K562 (cell line): ENCODE measurements at regions not wholly inside any gene's neighbourhood (a gene's known extent, or its start where the extent isn't known, plus 50 kb on each side); places are given as distances from the start of the nearest gene placed in this dataset.

Experiments used
- ATAC-seq: fragments of 200-7000 bp; cut with Tn5 transposase; 3 replicates; pipeline ENCODE4 v1.9.1; 2020; ENCODE audit warnings: moderate library complexity
- BruUV-seq: library from RNA; stranded (reverse); fragments of 400-500 nt; replicated peaks from 2 replicates; lab custom pipeline; 2021; lab: Mats Ljungman, UMichigan
- CTCF ChIA-PET: fragments of 300-600 bp; formaldehyde crosslinking; extraction: SDS; loops from one replicate; lab custom pipeline; 2021; ENCODE audit warnings: low intra/inter-chr PET ratio; lab: Yijun Ruan, JAX
- POLR2A ChIA-PET: fragments of 300-600, 350-650 bp; sonication (Branson Sonifier 250); formaldehyde crosslinking; extraction: SDS; loops from one replicate; lab custom pipeline; 2021; ENCODE audit warnings: antibody characterized with exemption, inconsistent platforms; lab: Yijun Ruan, JAX
- DNase-seq, 4 experiments: peaks; one replicate each; pipeline versions ENCODE4 v3.0.0 to v3.0.0-alpha.2; 2011 to 2018; ENCODE audit warnings: low spot score in 3 of 4, mixed read lengths in 3 of 4; ENCODE audit errors: extremely low read depth in 1 of 4
- FAIRE-seq: peaks from 2 replicates; lab custom pipeline; 2011; peaks lifted over from hg19 to GRCh38; lab: Jason Lieb, UNC
- H2AFZ ChIP-seq: 2 replicates; pipeline ENCODE4 v1.6.0; 2011; ENCODE audit warnings: low read depth, low read length, control low read depth, inconsistent platforms
- H3K27ac ChIP-seq: fragments of 200-600 bp; 3 replicates; pipeline ENCODE4 v1.8.0; 2011; ENCODE audit warnings: low read depth, mild to moderate bottlenecking, control low read depth, inconsistent platforms, low read length, moderate library complexity, mixed read lengths; ENCODE audit errors: extremely low read depth
- H3K27me3 ChIP-seq, 2 experiments: fragments of 300-600 bp in 1 of 2; 2 replicates in 1 of 2; 3 replicates in 1 of 2; pipeline versions ENCODE4 v1.6.0 to v1.8.0; 2011; ENCODE audit warnings: inconsistent platforms in 2 of 2, low read length in 2 of 2, mild to moderate bottlenecking in 1 of 2, mixed read lengths in 1 of 2, moderate library complexity in 1 of 2; ENCODE audit not compliant: control insufficient read depth in 2 of 2, insufficient read depth in 2 of 2
- H3K36me3 ChIP-seq: fragments of 300-600 bp; 3 replicates; pipeline ENCODE4 v1.8.0; 2011; ENCODE audit warnings: mild to moderate bottlenecking, low read length, inconsistent platforms; ENCODE audit not compliant: control insufficient read depth, insufficient read depth
- H3K4me1 ChIP-seq, 2 experiments: fragments of 200-600 bp in 1 of 2; replicated peaks in 1 of 2; 2 replicates in 1 of 2; 3 replicates in 1 of 2; pipeline versions ENCODE4 v1.5.1 to v1.8.0; 2011; ENCODE audit warnings: inconsistent platforms in 2 of 2, low read length in 2 of 2, mild to moderate bottlenecking in 1 of 2, mixed read lengths in 1 of 2, moderate library complexity in 1 of 2; ENCODE audit not compliant: control insufficient read depth in 2 of 2, insufficient read depth in 2 of 2
- H3K4me2 ChIP-seq: 2 replicates; pipeline ENCODE4 v1.6.1; 2011; ENCODE audit warnings: low read length, control low read depth, inconsistent platforms, mixed read lengths; ENCODE audit not compliant: insufficient read depth
- H3K4me3 ChIP-seq: fragments of 200-600 bp; sonication (generic), shearing (Covaris generic); 2 replicates; pipeline ENCODE4 v1.5.1; 2016; ENCODE audit warnings: control low read depth, inconsistent platforms
- H3K79me2 ChIP-seq: fragments of 200-600 bp; 3 replicates; pipeline ENCODE4 v1.8.0; 2011; ENCODE audit warnings: low read length, inconsistent platforms; ENCODE audit not compliant: control insufficient read depth, insufficient read depth
- H3K9ac ChIP-seq, 2 experiments: 2 replicates each; pipeline versions ENCODE4 v1.6.0 to v1.6.1; 2011; ENCODE audit warnings: low read depth in 2 of 2, low read length in 2 of 2, control low read depth in 1 of 2, inconsistent platforms in 1 of 2, mild to moderate bottlenecking in 1 of 2, mixed read lengths in 1 of 2; ENCODE audit not compliant: insufficient read depth in 1 of 2
- H3K9me1 ChIP-seq: one replicate; pipeline ENCODE4 v1.6.0; 2011; ENCODE audit warnings: inconsistent platforms, mild to moderate bottlenecking, low read length, moderate library complexity; ENCODE audit not compliant: control insufficient read depth, insufficient read depth
- H3K9me3 ChIP-seq: replicated peaks from 2 replicates; pipeline ENCODE4 v1.5.1; 2011; ENCODE audit warnings: low read depth, low read length, inconsistent platforms; ENCODE audit not compliant: control insufficient read depth, insufficient read depth
- H4K20me1 ChIP-seq: replicated peaks from 2 replicates; pipeline ENCODE4 v1.6.1; 2011; ENCODE audit warnings: low read length, inconsistent platforms, mixed read lengths; ENCODE audit not compliant: control insufficient read depth, insufficient read depth
- BACH1 ChIP-seq: fragments of 200-800 bp; sonication (Bioruptor generic); IDR thresholded peaks from 2 replicates; pipeline ENCODE4 v1.6.1; 2016; ENCODE audit warnings: missing genetic modification characterization, missing compliant biosample characterization
- BMI1 ChIP-seq: fragments of 150-350 bp; IDR thresholded peaks from 2 replicates; pipeline ENCODE4 v1.6.1; 2014; ENCODE audit warnings: low read length
- RCOR1 ChIP-seq, 2 experiments: IDR thresholded peaks; 2 replicates each; pipeline ENCODE4 v1.6.1; 2012; ENCODE audit warnings: low read depth in 2 of 2, low read length in 2 of 2, borderline replicate concordance in 1 of 2, improper control_type of control experiment in 1 of 2
- RHOXF2B ChIP-seq: fragments of 250-450 bp; sonication (Bioruptor Pico); conservative IDR thresholded peaks from 2 replicates; pipeline ENCODE4 v1.5.1; 2021
- SMAD1 ChIP-seq: fragments of 150-350 bp; IDR thresholded peaks from 2 replicates; pipeline ENCODE4 v1.6.1; 2014; ENCODE audit warnings: low read length, low read depth; ENCODE audit not compliant: partially characterized antibody
- SOX6 ChIP-seq: fragments of 450-650 bp; IDR thresholded peaks from 2 replicates; pipeline ENCODE4 v1.6.1; 2014; ENCODE audit warnings: mild to moderate bottlenecking
- XRCC4 ChIP-seq: IDR thresholded peaks from one replicate; pipeline ENCODE4 v1.6.1; 2011; ENCODE audit not compliant: insufficient read depth, insufficient read length; ENCODE audit errors: extremely low read depth
- ZKSCAN1 ChIP-seq: fragments of 150-350 bp; IDR thresholded peaks from 2 replicates; pipeline ENCODE4 v1.6.1; 2016; ENCODE audit warnings: low read depth, low read length
- ZKSCAN8 ChIP-seq: fragments of 200-800 bp; sonication (Bioruptor generic); IDR thresholded peaks from 2 replicates; pipeline ENCODE4 v1.6.1; 2016; ENCODE audit warnings: missing genetic modification characterization, missing compliant biosample characterization
- ZNF12 ChIP-seq: sonication (generic); formaldehyde crosslinking; IDR thresholded peaks from 2 replicates; pipeline ENCODE4 v1.4.0; 2020; ENCODE audit warnings: mild to moderate bottlenecking, missing genetic modification reagents
- ZNF766 ChIP-seq: fragments of 200-800 bp; sonication (Bioruptor generic); conservative IDR thresholded peaks from 2 replicates; pipeline ENCODE4 v1.6.1; 2016; ENCODE audit warnings: missing genetic modification characterization, missing compliant biosample characterization
- ZNF778 ChIP-seq: fragments of 450-650 bp; formaldehyde crosslinking; IDR thresholded peaks from 2 replicates; pipeline ENCODE4 v1.4.0; 2020; ENCODE audit warnings: mild to moderate bottlenecking, moderate library complexity
- ZNF79 ChIP-seq: fragments of 250-450 bp; sonication (Bioruptor Pico); IDR thresholded peaks from 2 replicates; pipeline ENCODE4 v1.4.0; 2020; ENCODE audit warnings: low read depth, mild to moderate bottlenecking, moderate library complexity
- WGBS: fragments of 100-300 bp; shearing (Covaris generic); methylation state at CpG from one replicate; pipeline ENCODE4 v1.1.6; 2016; ENCODE audit warnings: low coverage, mixed read lengths; ENCODE audit not compliant: insufficient coverage; ENCODE audit errors: missing lambda C conversion rate; 5-methylcytosine and 5-hydroxymethylcytosine counted together
- in situ Hi-C: fragments of 300-500 bp; cut with MboI; formaldehyde crosslinking; loops from 4 replicates; pipeline ENCODE4 v1.15.0; 2018; ENCODE audit warnings: inconsistent platforms, mixed read lengths
- intact Hi-C: fragments of 100-400 bp; cut with micrococcal nuclease; formaldehyde crosslinking; loops from 2 replicates; pipeline ENCODE4 v1.14.2; 2022
- TF ChIP-seq, protein P1 (sequence below): fragments of 450-650 bp; IDR thresholded peaks from 2 replicates; pipeline ENCODE4 v1.6.1; 2017; ENCODE audit warnings: antibody characterized with exemption, mild to moderate bottlenecking
- TF ChIP-seq, protein P2 (sequence below): fragments of 450-650 bp; formaldehyde crosslinking; IDR thresholded peaks from 2 replicates; pipeline ENCODE4 v1.4.0; 2020; ENCODE audit warnings: mild to moderate bottlenecking

DNA sequence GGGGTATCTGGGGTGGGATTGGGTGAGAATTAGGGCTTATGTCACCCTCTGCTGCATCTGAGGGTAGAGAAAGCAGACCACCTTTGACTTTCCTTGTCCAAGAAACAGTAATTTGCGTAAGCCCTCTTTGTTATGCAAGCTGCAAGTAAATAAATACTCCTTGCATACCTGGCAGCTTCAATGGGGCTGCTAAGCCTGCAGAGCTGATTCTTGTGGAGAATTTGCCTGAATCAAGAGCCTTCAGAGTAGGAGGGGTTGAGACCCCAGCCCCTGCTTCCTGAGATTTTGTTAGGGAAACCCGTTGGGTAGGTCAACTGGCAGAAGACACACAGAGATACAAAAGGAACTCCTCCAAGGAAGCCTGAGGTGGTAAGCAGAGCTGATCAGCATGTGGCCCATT lies 515.1 kb downstream of the DMAC1 start:
- TF ChIP-seq SMAD1 (no peak), SOX6 (no peak), ZNF12 (CRISPR knock-in tag) (no peak), ZNF766 (CRISPR knock-in tag) (no peak), ZKSCAN8 (no peak), RCOR1 (IDR thresholded peaks at IDR 0.05; ENCODE audit: borderline replicate concordance in 1 of 2, low read depth in 2 of 2, low read length in 2 of 2) (no peak), ZKSCAN1 (no peak), XRCC4 (no peak), ZNF79 (no peak), ZNF778 (CRISPR knock-in tag) (no peak), BACH1 (tag) (no peak), RHOXF2B (CRISPR knock-in tag) (no peak), BMI1 (no peak)
- TF ChIP-seq, protein P1, sequence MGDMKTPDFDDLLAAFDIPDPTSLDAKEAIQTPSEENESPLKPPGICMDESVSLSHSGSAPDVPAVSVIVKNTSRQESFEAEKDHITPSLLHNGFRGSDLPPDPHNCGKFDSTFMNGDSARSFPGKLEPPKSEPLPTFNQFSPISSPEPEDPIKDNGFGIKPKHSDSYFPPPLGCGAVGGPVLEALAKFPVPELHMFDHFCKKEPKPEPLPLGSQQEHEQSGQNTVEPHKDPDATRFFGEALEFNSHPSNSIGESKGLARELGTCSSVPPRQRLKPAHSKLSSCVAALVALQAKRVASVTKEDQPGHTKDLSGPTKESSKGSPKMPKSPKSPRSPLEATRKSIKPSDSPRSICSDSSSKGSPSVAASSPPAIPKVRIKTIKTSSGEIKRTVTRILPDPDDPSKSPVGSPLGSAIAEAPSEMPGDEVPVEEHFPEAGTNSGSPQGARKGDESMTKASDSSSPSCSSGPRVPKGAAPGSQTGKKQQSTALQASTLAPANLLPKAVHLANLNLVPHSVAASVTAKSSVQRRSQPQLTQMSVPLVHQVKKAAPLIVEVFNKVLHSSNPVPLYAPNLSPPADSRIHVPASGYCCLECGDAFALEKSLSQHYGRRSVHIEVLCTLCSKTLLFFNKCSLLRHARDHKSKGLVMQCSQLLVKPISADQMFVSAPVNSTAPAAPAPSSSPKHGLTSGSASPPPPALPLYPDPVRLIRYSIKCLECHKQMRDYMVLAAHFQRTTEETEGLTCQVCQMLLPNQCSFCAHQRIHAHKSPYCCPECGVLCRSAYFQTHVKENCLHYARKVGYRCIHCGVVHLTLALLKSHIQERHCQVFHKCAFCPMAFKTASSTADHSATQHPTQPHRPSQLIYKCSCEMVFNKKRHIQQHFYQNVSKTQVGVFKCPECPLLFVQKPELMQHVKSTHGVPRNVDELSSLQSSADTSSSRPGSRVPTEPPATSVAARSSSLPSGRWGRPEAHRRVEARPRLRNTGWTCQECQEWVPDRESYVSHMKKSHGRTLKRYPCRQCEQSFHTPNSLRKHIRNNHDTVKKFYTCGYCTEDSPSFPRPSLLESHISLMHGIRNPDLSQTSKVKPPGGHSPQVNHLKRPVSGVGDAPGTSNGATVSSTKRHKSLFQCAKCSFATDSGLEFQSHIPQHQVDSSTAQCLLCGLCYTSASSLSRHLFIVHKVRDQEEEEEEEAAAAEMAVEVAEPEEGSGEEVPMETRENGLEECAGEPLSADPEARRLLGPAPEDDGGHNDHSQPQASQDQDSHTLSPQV, result no peak
- TF ChIP-seq, protein P2, sequence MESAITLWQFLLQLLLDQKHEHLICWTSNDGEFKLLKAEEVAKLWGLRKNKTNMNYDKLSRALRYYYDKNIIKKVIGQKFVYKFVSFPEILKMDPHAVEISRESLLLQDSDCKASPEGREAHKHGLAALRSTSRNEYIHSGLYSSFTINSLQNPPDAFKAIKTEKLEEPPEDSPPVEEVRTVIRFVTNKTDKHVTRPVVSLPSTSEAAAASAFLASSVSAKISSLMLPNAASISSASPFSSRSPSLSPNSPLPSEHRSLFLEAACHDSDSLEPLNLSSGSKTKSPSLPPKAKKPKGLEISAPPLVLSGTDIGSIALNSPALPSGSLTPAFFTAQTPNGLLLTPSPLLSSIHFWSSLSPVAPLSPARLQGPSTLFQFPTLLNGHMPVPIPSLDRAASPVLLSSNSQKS (CRISPR knock-in tag), result no peak
- Histone ChIP-seq H3K9me3 (no peaks in the 10 kb centered on the region), H3K36me3 (no peaks in the 10 kb centered on the region), H4K20me1 (no peaks in the 10 kb centered on the region), H3K27ac (no peak overlapping the region), H3K4me1 (no peaks in the 10 kb centered on the region), H3K79me2 (no peaks in the 10 kb centered on the region), H3K9me1 (no peaks in the 10 kb centered on the region), H3K9ac (no peak overlapping the region), H3K27me3 (no peaks in the 10 kb centered on the region), H3K4me2 (no peak overlapping the region), H2AFZ (no peak overlapping the region), H3K4me3 (no peak overlapping the region)
- in situ Hi-C loops, result no loop called here
- WGBS, result 0% methylated on average over 2 of the region's 2 CpGs
- ATAC-seq (no peak), DNase-seq (no peak), FAIRE-seq (no peak)
- POLR2A ChIA-PET, result no interaction called here
- intact Hi-C loops, result no loop called here
- no TSS peak for BruUV-seq
- CTCF ChIA-PET, result no interaction called here
